ENCODE measurements at regions not wholly inside any gene's neighbourhood (a gene's known extent, or its start where the extent isn't known, plus 50 kb on each side); places are given as distances from the start of the nearest gene placed in this dataset.

DNA sequence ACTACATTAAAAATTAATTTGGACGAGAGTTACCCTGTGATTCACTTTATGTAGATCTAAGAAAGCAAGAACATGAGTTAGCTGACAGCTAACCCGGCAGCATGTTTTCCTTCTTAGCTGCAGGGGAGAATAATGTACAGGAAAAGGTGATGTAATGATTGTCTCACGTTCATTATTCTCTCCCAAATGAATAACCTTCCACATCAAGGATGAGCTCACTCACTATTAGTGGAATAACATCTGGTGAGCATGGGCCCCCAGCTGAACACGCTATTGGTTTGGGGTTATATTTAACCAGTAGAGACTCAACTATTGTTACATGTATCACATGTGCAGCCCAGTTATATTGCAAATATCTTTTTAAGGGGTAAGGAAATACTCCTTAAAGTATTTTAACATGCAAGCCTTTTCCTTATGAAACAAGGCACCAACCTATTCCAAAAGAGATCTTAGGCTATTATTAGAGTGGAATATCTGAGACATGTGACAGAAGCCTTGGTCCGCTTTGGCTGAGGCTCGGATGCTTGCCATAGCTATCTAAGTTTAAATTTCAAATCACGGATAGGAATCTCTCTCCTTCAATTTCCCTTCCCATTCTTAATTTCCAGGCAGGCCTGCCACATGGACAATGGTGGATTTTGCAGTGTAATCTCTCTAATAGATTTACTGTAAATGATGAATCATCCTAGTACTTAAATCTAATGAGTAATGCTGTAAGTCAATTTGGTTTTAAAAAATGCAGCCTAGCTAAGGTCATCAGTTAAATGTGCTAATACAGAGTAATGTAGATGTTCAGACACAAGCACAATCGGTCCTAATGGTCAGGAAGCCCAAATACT, 99.0 kb upstream of the OTUD4 start:
- TF ChIP-seq, protein P1, sequence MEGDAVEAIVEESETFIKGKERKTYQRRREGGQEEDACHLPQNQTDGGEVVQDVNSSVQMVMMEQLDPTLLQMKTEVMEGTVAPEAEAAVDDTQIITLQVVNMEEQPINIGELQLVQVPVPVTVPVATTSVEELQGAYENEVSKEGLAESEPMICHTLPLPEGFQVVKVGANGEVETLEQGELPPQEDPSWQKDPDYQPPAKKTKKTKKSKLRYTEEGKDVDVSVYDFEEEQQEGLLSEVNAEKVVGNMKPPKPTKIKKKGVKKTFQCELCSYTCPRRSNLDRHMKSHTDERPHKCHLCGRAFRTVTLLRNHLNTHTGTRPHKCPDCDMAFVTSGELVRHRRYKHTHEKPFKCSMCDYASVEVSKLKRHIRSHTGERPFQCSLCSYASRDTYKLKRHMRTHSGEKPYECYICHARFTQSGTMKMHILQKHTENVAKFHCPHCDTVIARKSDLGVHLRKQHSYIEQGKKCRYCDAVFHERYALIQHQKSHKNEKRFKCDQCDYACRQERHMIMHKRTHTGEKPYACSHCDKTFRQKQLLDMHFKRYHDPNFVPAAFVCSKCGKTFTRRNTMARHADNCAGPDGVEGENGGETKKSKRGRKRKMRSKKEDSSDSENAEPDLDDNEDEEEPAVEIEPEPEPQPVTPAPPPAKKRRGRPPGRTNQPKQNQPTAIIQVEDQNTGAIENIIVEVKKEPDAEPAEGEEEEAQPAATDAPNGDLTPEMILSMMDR (IDR thresholded peaks at IDR 0.05; ENCODE audit: low read depth, low read length, missing control alignments), result no peak
- peak; percentile 42 for DNase-seq
- H3K27me3 ChIP-seq (replicated peaks), result no peaks in the 10 kb centered on the region
- in situ Hi-C loops (cut with HindIII; ENCODE audit: low pct_ligation_motif_present, low sequenced_read_pairs), result no loop called here
- H3K27ac ChIP-seq, result peak overlapping the region; percentile 69
- H3K4me3 ChIP-seq (ENCODE audit: low read depth, low read length), result no peak overlapping the region
- H3K36me3 ChIP-seq (replicated peaks), result no peaks in the 10 kb centered on the region

DNA sequence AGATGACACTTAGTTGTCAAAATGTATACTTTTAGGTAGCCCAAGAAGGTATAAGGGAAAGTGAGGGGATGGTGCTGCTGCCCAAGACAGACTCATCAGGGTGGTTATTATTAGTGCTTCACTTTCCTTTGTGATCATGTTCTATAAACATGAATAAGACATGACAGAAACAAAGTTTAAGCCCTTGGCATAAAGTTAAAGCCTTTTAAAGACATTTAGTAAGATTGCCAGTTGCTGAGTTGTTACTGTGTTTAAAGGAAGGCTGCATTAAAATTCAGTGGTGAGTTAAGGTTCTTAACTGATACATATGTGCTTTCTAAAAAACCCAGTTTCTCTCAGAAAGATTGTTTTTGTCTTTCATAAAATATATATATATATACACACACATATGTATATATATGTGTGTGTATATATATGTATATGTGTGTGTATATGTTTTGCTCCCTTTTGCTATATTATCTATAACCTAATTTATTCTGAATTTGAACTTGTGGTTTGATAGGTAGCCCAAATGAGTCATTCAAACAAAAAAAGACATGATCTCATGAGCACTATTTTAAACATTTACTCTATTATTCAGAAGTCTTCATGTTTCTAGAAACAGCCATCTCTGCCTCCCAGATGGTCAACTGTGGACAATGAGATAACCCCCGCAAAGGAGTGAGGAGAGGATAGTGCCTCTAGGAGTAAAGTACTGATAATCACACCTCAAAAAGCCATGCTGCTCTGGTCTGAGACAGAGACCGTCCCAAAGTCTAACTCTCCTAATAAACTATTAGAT, 98.1 kb upstream of the OTUD4 start:
- H3K27ac ChIP-seq, result peak overlapping the region; percentile 69
- in situ Hi-C loops (cut with HindIII; ENCODE audit: low pct_ligation_motif_present, low sequenced_read_pairs), result no loop called here

DNA sequence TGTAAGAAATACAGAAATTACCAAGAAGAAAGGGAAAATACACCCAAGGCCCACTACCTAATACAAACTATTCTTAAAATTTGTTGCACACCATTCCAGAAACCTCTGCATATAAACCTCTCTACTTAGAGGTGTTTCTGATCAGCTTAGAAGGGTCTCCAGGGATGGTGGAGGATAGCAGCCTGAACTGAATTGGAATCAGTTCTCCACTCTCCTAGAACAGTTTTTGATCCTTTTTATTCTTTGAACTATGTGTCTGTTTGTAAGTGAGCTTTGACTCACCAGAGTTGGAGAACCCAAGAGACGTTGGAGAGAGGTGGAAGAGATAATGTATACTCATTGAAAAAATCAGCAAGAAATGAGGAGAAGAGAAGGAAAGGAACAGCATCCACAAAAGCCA, 96.6 kb upstream of the OTUD4 start:
- H3K36me3 ChIP-seq (replicated peaks), result no peaks in the 10 kb centered on the region

More for the DNA sequence above, 98.1 kb upstream of the OTUD4 start:
- H3K36me3 ChIP-seq (replicated peaks), result no peaks in the 10 kb centered on the region
- H3K27me3 ChIP-seq (replicated peaks), result no peaks in the 10 kb centered on the region
- peak; percentile 19 for DNase-seq
- no peak overlapping the region for H3K4me3 ChIP-seq (ENCODE audit: low read depth, low read length)
- TF ChIP-seq, protein P1 (IDR thresholded peaks at IDR 0.05; ENCODE audit: low read depth, low read length, missing control alignments), result no peak

DNA sequence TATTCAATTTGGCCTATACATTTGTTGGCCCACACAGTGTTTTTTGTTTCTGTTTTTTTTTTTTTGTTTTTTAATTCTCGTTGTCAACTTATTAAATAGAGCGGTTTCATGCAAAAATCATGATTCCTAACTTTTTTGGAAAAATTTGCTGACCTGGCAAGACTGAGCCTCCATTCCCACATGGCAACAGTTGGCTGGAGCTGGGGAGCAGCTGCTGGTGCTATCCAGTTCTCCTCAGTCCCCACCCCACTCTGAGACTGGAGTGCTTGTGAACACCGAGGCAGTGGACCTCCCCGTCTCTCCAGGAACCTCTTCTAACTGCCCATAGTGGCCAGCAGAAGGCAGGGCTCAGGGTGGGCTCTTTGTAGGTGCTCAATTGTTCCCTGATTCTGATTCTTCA, 95.7 kb upstream of the OTUD4 start:
- Histone ChIP-seq H3K4me3 (ENCODE audit: low read depth, low read length) (no peak overlapping the region), H3K27me3 (replicated peaks) (no peaks in the 10 kb centered on the region), H3K27ac (no peak overlapping the region), H3K36me3 (replicated peaks) (no peaks in the 10 kb centered on the region)
- in situ Hi-C loops (cut with HindIII; ENCODE audit: low pct_ligation_motif_present, low sequenced_read_pairs), result no loop called here
- no peak for DNase-seq
- TF ChIP-seq, protein P1 (IDR thresholded peaks at IDR 0.05; ENCODE audit: low read depth, low read length, missing control alignments), result no peak

More for the DNA sequence above, 96.6 kb upstream of the OTUD4 start:
- no peaks in the 10 kb centered on the region for H3K27me3 ChIP-seq (replicated peaks)
- no peak for DNase-seq
- in situ Hi-C loops (cut with HindIII; ENCODE audit: low pct_ligation_motif_present, low sequenced_read_pairs), result no loop called here
- H3K4me3 ChIP-seq (ENCODE audit: low read depth, low read length), result no peak overlapping the region
- H3K27ac ChIP-seq, result no peak overlapping the region
- TF ChIP-seq, protein P1 (IDR thresholded peaks at IDR 0.05; ENCODE audit: low read depth, low read length, missing control alignments), result no peak

DNA sequence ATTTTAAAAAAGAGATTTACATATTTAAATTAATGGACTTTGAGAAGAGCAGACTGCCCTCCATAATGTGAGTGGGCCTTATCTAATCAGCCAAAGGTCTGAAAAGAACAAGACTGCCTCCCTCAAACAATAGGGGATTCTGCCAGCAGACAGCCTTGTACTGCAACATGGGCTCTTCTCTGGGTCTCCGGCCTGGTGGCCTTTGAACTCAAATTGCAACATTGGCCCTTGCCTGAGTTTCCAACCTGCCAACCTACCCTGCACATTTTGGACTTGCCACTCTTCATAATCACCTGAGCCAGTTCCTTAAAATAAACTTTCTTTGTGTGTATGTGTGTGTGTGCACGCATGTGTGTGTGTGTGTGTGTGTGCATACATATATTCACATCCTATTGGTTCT, 90.8 kb upstream of the OTUD4 start:
- no peak overlapping the region for H3K4me3 ChIP-seq (ENCODE audit: low read depth, low read length)
- no peak for DNase-seq
- TF ChIP-seq, protein P1 (IDR thresholded peaks at IDR 0.05; ENCODE audit: low read depth, low read length, missing control alignments), result no peak
- no peaks in the 10 kb centered on the region for H3K27me3 ChIP-seq (replicated peaks)
- no peaks in the 10 kb centered on the region for H3K36me3 ChIP-seq (replicated peaks)
- in situ Hi-C loops (cut with HindIII; ENCODE audit: low pct_ligation_motif_present, low sequenced_read_pairs), result no loop called here
- H3K27ac ChIP-seq, result no peak overlapping the region

Data from brain microvascular endothelial cell (primary cell).